GM19023 (cell line): ENCODE measurements at regions not wholly inside any gene's neighbourhood (a gene's known extent, or its start where the extent isn't known, plus 50 kb on each side); places are given as distances from the start of the nearest gene placed in this dataset.

ENCODE experiments used
- ATAC-seq: cut with Tn5 transposase; IDR thresholded peaks from one replicate; pipeline ENCODE4 v1.9.1; 2021; ENCODE audit warnings: mild to moderate bottlenecking, moderate library complexity; ENCODE audit not compliant: unreplicated experiment

GRCh38 chr2:3101016-3101942, 276.3 kb downstream of the EIPR1 start:
- ATAC-seq, result no peak

DNA sequence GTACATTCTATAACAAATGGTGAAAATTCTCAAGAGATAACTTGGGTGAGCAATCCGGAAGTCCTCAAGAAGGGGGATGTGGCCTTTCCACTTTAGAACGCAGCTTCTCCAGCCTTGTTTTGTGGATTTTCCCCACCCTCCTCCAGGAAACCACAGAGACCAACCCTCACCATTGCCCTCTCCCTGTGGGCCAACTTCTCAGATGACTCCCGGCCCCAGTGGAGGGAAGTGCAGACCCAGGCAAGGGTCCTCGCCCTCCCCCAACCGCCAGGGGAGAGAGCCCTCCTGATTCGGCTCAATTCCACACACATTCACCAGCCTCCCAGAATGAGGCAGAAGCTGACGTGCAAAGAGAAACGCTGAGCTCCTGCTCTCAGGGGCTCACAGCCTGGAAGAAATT, 277.2 kb downstream of the EIPR1 start:
- ATAC-seq, result no peak

DNA sequence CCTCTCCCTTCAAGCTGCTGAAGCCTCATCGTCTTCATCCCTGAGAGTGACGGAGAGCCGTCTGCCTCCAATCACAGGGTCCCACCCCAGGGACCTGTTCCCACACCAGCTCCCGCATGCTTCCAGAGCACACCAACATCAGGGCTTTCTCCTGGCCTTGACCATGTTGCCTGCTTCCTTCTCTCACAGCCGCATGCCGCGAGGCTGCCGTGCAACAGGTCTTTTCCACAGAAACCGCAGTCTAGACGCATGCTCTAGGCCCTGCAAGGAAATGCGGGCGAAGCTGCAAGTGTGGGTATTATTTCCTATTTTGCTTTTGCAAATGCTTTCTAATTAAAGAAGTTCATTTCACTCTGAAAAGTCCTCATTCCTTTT, 277.8 kb downstream of the EIPR1 start:
- no peak for ATAC-seq

DNA sequence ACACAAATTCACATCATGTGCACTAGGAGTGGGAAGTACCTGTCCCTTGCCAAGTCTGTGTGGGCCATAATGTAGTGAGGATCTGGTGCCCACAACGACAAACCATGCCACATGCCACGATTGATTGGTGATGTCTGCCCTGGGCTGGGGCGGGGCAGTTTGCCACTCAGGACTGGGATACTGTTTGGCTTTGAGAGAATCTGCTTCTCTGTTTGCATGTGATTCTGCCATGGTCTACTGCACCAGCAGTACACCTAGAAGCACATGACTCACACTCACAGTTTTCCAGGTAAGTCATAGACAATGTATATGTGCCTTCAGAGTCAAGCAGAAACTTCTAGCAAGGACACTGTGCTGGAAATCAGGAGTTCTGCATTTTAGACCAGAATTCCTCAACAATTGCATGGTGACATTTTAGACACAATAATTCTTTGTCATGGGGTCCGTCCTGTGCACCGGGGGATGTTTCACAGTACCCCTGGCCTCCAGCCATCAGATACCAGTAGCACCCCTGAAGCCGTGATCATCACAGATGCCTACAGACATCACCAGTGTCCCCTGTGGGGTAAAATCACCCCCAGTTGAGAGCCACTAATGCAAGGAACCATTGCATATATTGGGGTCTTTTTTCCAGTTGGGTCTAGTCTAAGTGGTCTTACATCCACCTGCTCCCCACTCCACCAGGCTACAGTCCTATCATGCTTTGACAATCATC, 278.3 kb downstream of the EIPR1 start:
- ATAC-seq, result no peak

- ATAC-seq, result no peak
These were observed 279.4 kb downstream of the EIPR1 start for GRCh38 chr2:3098231-3098630.

- ATAC-seq, result no peak
These were observed 279.8 kb downstream of the EIPR1 start for GRCh38 chr2:3097804-3098203.

DNA sequence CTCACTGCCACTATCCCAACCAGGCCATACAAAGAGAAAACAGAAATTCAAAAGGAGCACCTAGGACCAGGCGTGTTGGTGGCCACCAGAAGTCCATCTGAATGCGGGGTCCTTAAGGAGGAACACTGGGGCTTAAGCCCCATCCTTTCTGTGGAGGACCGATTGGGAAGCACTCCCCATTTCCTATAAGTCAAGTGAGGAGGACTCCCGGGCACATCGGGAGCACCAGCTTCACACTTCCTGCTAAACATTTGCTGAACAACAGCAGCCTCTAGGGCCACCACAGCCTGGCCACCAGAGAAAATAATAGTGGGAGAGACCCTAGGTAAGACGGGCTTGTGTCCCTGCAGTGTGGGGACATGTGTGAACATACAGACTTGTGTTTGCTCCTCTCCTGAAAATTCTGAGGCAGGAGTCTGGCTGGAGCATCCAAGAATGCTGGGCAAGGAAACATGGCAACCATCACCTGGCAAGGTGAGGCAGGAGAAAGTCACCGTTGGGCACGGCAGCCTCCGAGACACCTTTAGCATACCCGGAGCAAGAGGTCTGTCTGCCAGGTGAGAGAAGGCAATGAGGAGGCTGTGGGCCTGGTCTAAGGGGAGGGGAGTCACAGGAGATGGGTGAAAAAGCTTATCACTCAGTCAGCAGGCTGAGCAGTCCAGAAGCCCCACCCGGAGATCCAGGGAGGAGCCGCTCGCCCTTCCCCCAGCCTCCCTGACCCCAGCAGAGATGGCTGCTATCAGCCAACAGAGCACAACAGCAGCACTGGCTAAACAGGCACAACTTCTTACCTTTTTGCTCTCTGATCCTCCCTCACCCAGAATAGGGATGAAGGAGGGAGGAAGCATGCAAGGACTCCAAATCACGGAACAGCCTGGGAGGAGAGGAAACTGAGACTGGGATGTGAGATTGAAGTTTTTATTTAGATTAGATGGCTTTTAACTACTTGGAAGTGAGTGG, 282.3 kb downstream of the EIPR1 start:
- no peak for ATAC-seq

DNA sequence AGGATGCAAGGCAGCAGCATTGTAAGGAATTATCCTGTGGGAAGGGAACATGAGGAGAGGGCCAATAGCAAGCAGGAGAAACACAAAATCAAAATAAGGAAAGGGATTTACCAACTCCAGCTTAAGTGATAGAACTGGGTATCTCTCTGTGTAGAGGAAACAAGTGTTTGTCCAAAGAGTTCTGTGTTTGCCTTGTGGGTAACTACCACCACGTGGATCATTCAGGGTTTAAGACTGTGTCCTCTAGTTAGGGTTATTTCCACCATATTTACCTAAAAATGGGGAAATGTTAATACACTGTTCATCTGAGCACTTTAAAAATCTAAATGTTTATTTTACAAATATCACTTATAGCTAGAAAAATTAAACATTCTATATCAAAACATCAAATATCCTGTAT, 283.3 kb downstream of the EIPR1 start:
- no peak for ATAC-seq

- ATAC-seq, result no peak
These were observed 285.9 kb downstream of the EIPR1 start for GRCh38 chr2:3091696-3092095.

- no peak for ATAC-seq
These were observed 294.9 kb downstream of the EIPR1 start for GRCh38 chr2:3082705-3083104.

DNA sequence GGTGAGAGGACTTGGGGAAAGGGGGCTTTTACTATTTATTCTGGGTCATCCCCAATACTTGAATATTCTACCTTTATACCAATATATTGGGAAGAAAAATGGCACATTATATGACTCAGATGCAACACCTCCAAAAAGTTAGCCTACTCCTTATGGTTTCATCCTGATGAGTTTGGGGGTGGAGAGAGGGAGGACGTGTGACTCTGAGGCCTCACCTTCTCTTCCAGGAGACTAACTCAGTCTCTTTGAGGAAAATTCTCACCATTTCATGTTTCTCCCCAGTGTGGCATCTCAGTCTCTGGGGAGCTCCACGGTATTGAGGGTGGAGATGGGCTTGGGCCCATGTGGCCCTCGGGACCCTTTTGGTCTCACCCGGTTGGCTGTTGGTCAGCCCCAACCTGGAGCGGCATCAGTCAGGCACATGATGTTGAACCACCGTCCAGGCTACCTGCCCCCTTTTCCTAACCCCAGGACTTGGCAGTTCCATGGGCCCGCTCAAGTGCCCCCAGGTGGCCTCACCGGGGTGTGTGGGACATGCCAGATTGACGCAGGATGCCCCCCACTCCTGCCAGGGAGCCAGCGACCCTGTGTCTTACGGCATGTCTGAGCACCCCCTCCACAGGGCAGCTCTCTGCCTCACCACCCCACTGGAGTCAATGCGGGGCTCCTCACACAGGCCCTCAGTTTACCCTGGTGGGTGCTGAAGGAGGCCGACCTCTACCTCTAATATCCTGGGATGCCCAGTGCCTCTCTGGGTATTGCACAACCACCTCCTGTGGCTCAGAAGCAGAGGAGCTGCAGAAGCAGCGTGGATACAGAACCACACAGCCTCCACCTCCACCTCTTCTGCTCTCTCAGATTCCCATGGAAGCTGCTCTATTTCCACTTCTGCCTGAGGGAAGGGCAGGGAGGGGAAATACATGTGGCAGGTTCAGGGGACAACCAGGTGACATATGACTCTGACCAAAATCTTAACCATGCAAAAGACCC, 297.4 kb downstream of the EIPR1 start:
- no peak for ATAC-seq

GRCh38 chr2:3079466-3079865, 298.2 kb downstream of the EIPR1 start:
- ATAC-seq, result no peak

DNA sequence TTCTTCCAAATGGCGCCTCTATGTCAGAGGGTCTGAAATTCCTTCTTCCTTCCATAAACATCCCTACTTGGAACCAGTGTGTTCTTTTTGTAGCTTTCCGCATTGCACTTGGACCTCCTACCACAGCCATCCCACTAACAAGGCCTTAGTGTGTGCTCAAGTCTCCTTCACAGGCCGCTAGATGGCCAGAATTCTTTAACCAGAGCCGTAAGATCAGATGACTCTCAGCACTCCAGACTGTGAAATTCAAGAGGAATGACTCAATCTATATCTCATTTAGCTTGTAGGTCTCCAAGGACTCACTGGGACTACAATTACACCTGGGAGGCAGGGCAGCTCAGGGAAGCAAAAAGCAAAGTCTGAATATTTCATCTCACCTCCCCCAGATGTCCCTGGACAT, 298.9 kb downstream of the EIPR1 start:
- no peak for ATAC-seq

DNA sequence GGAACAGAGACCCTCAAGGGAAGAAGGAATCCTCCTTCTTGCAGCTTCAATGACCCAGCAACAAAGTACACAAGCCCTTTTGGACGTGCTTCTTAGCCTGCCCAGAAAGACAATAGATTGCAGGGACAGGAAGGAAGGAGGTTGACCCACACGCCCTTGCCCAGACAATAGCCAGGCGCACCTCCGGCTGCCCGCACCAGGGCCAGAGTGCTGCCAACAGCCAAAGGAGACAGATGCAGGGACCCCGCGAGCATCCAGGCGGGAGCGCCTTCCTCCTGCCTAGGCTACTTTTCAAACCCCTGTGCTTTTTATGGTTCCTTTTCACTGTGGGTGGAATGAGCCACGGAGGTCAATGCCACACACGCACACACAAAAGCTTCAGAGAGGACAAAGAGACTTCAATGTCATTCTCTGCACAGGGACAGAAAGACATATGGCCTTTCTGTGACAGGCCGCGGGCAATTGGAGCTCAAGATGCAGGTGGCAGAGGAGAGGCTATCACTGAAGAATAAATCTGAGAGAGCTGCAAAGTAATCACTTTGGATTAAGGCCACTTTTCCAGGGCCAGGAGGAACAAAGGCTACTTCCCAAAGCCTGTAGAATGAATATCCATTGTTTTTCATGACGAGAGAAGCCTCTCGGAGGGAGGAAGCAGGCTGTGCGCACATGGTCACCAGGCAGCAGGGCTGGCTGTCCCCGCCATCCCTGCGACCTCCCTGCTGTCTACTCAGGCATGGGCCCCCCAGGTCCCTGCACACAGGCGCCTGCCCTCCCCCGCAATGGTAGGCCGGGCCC, 300.6 kb downstream of the EIPR1 start:
- no peak for ATAC-seq

GRCh38 chr2:3075991-3076340, 301.7 kb downstream of the EIPR1 start:
- ATAC-seq, result no peak

- ATAC-seq, result no peak
These were observed 302.2 kb downstream of the EIPR1 start for GRCh38 chr2:3075316-3075990.

DNA sequence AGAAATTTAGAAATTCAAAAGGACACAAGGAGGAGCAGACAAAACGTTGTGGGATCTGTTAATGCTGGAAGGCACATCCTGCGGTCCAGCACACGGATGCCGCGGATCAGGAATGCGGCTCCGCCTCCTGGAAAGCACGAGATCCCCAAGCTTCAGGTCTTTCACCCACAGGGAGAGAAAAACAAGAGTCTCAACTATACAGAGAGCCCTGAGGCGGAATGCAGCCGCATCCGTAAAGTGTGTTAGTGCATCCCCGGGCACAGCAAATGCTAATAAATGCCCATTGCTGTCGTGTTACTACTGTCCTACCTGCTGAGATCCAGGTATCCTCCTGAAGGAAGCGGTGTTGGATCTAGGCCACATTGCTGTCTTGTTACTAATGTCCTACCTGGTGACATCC, 303.9 kb downstream of the EIPR1 start:
- ATAC-seq, result no peak

- ATAC-seq, result no peak
These were observed 304.5 kb downstream of the EIPR1 start for GRCh38 chr2:3073041-3073595.
